GM12878 (cell line): ENCODE measurements at regions not wholly inside any gene's neighbourhood (a gene's known extent, or its start where the extent isn't known, plus 50 kb on each side); places are given as distances from the start of the nearest gene placed in this dataset.

Source experiments
- ATAC-seq: fragments of 200-7000 bp; cut with Tn5 transposase; 3 replicates; pipeline ENCODE4 v1.9.1; 2020; ENCODE audit warnings: mild to moderate bottlenecking, moderate library complexity
- BruUV-seq: library from RNA; stranded (reverse); fragments of 400-500 nt; replicated peaks from 2 replicates; lab custom pipeline; 2021; lab: Mats Ljungman, UMichigan
- CTCF ChIA-PET: fragments of 300-600 bp; sonication (Branson Sonifier 250); formaldehyde crosslinking; extraction: SDS; loops from one replicate; lab custom pipeline; 2021; ENCODE audit warnings: inconsistent platforms; lab: Yijun Ruan, JAX
- POLR2A ChIA-PET: fragments of 350-600 bp; formaldehyde crosslinking; extraction: SDS; loops from one replicate; lab custom pipeline; 2021; ENCODE audit warnings: inconsistent platforms; lab: Charles Lee
- RAD21 ChIA-PET: fragments of 300-600 bp; sonication (Branson Sonifier 250); formaldehyde crosslinking; loops from one replicate; lab custom pipeline; 2023; ENCODE audit warnings: antibody characterized with exemption; ENCODE audit not compliant: unreplicated experiment; lab: Charles Lee
- SMC1A ChIA-PET: fragments of 300-600 bp; sonication (Branson Sonifier 250); formaldehyde crosslinking; loops from one replicate; lab custom pipeline; 2023; ENCODE audit not compliant: unreplicated experiment, uncharacterized antibody; lab: Charles Lee
- DNase-seq: peaks from one replicate; pipeline ENCODE4 v3.0.0-alpha.2; 2011; ENCODE audit warnings: low read depth, low spot score
- FAIRE-seq: peaks from 3 replicates; lab custom pipeline; 2011; peaks lifted over from hg19 to GRCh38; lab: Jason Lieb, UNC
- H2AFZ ChIP-seq: 2 replicates; pipeline ENCODE4 v1.6.0; 2011; ENCODE audit warnings: low read depth, low read length, control low read depth; ENCODE audit not compliant: control insufficient read depth
- H3K27ac ChIP-seq: 2 replicates; pipeline ENCODE4 v1.5.1; 2011; ENCODE audit warnings: control low read depth; ENCODE audit not compliant: control insufficient read depth, insufficient read depth
- H3K27me3 ChIP-seq, 2 experiments: replicated peaks in 1 of 2; 2 replicates each; pipeline versions ENCODE4 v1.6.0 to v1.6.1; 2011; ENCODE audit warnings: low read length in 1 of 2; ENCODE audit not compliant: control insufficient read depth in 2 of 2, insufficient read depth in 2 of 2
- H3K36me3 ChIP-seq, 2 experiments: 2 replicates each; pipeline ENCODE4 v1.5.1; 2011; ENCODE audit warnings: low read length in 1 of 2; ENCODE audit not compliant: control insufficient read depth in 2 of 2, insufficient read depth in 2 of 2
- H3K4me1 ChIP-seq: 2 replicates; pipeline ENCODE4 v1.6.1; 2011; ENCODE audit warnings: mild to moderate bottlenecking, low read length, moderate library complexity, mixed read lengths; ENCODE audit not compliant: control insufficient read depth, insufficient read depth
- H3K4me2 ChIP-seq: 2 replicates; pipeline ENCODE4 v1.6.0; 2011; ENCODE audit warnings: control low read depth; ENCODE audit not compliant: control insufficient read depth, insufficient read depth
- H3K4me3 ChIP-seq: fragments of 200-600 bp; sonication (generic); 2 replicates; pipeline ENCODE4 v1.5.1; 2016
- H3K79me2 ChIP-seq: 2 replicates; pipeline ENCODE4 v1.6.0; 2011; ENCODE audit warnings: low read length; ENCODE audit not compliant: control insufficient read depth, insufficient read depth
- H3K9ac ChIP-seq: 2 replicates; pipeline ENCODE4 v1.8.0; 2011; ENCODE audit warnings: low read length, control low read depth, mixed read lengths; ENCODE audit not compliant: control insufficient read depth, insufficient read depth
- H3K9me3 ChIP-seq: replicated peaks from 3 replicates; pipeline ENCODE4 v1.5.1; 2011; ENCODE audit warnings: mild to moderate bottlenecking, low read length; ENCODE audit not compliant: control insufficient read depth, insufficient read depth
- H4K20me1 ChIP-seq: 2 replicates; pipeline ENCODE4 v1.6.0; 2011; ENCODE audit not compliant: control insufficient read depth, insufficient read depth
- BCL11A ChIP-seq: IDR thresholded peaks from 2 replicates; pipeline ENCODE4 v1.6.1; 2011; ENCODE audit warnings: low read depth, low read length
- JUND ChIP-seq: IDR thresholded peaks from 2 replicates; pipeline ENCODE4 v1.6.1; 2012; ENCODE audit warnings: low read depth, mild to moderate bottlenecking, low read length, improper control_type of control experiment, moderate library complexity
- MEF2B ChIP-seq: fragments of 450-650 bp; IDR thresholded peaks from 2 replicates; pipeline ENCODE4 v1.6.1; 2018; ENCODE audit warnings: mild to moderate bottlenecking, moderate library complexity; ENCODE audit not compliant: partially characterized antibody, poor library complexity, severe bottlenecking
- NR2C1 ChIP-seq: fragments of 450-650 bp; IDR thresholded peaks from 2 replicates; pipeline ENCODE4 v1.6.1; 2017; ENCODE audit warnings: antibody characterized with exemption, mild to moderate bottlenecking, moderate library complexity
- RFX5 ChIP-seq: IDR thresholded peaks from 2 replicates; pipeline ENCODE4 v1.6.1; 2011; ENCODE audit warnings: low read depth, low read length, improper control_type of control experiment
- SUZ12 ChIP-seq: fragments of 200-600 bp; sonication (generic); IDR thresholded peaks from one replicate; pipeline ENCODE4 v1.6.1; 2018; ENCODE audit warnings: antibody characterized with exemption, mild to moderate bottlenecking; ENCODE audit not compliant: unreplicated experiment
- TARDBP ChIP-seq: IDR thresholded peaks from 2 replicates; pipeline ENCODE4 v1.6.1; 2016; ENCODE audit warnings: borderline replicate concordance
- ZSCAN29 ChIP-seq: fragments of 450-650 bp; IDR thresholded peaks from 2 replicates; pipeline ENCODE4 v1.6.1; 2017; ENCODE audit warnings: mild to moderate bottlenecking, moderate library complexity
- WGBS: methylation state at CpG from one replicate; pipeline ENCODE4 v1.1.6; 2016; ENCODE audit warnings: low lambda C conversion rate; ENCODE audit not compliant: insufficient replicate concordance, insufficient coverage; ENCODE audit errors: missing lambda C conversion rate; 5-methylcytosine and 5-hydroxymethylcytosine counted together
- in situ Hi-C: fragments of 300-500 bp; cut with MboI; formaldehyde crosslinking; loops from 9 replicates; pipeline ENCODE4 v1.14.3; 2018; ENCODE audit warnings: mixed read lengths
- intact Hi-C: fragments of 100-400 bp; cut with micrococcal nuclease; formaldehyde crosslinking; loops from one replicate; pipeline ENCODE4 v1.14.2; 2022; ENCODE audit not compliant: unreplicated experiment
- TF ChIP-seq, protein P1 (sequence below): IDR thresholded peaks from 2 replicates; pipeline ENCODE4 v1.6.1; 2011; ENCODE audit warnings: mild to moderate bottlenecking, low read depth, low read length, moderate library complexity; ENCODE audit not compliant: insufficient replicate concordance

DNA sequence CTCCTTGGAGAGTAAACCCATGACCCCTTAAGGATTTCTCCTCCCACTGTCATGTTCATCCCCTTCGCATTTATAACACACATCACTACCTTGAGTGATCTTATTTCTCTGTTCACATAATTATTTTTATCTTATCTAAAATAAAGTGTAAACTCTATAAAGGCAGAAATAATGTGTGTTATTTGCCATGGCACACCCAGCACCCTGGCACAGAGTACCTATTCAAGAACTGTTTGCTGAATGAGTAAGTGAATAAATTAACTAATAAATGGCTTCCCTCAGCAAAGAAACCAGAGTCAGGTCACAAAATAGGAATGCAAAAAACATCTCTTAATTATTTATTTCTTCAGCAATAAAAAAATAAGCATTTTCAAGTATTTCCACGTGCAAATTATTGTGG is 330.3 kb upstream of the GHITM start:
- H2AFZ ChIP-seq: no peak overlapping the region
- no TSS peak for BruUV-seq
- 50% methylated on average over 2 of the region's 2 CpGs for WGBS
- DNase-seq (no peak), ATAC-seq (no peak), FAIRE-seq (no peak)
- TF ChIP-seq ZSCAN29 (no peak), NR2C1 (no peak), RFX5 (no peak), MEF2B (no peak), SUZ12 (no peak), BCL11A (no peak), JUND (no peak), TARDBP (no peak)
- TF ChIP-seq, protein P1, sequence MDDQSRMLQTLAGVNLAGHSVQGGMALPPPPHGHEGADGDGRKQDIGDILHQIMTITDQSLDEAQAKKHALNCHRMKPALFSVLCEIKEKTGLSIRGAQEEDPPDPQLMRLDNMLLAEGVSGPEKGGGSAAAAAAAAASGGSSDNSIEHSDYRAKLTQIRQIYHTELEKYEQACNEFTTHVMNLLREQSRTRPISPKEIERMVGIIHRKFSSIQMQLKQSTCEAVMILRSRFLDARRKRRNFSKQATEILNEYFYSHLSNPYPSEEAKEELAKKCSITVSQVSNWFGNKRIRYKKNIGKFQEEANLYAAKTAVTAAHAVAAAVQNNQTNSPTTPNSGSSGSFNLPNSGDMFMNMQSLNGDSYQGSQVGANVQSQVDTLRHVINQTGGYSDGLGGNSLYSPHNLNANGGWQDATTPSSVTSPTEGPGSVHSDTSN: no peak
- H3K27me3 ChIP-seq: no peaks in the 10 kb centered on the region
- H3K36me3 ChIP-seq: no peaks in the 10 kb centered on the region
- H3K27ac ChIP-seq: no peak overlapping the region
- CTCF ChIA-PET: no interaction called here
- in situ Hi-C loops: no loop called here
- intact Hi-C loops: no loop called here
- no peak overlapping the region for H3K4me3 ChIP-seq
- SMC1A ChIA-PET: no interaction called here
- H3K9me3 ChIP-seq: no peaks in the 10 kb centered on the region
- H3K9ac ChIP-seq: no peak overlapping the region
- no peaks in the 10 kb centered on the region for H3K4me1 ChIP-seq
- RAD21 ChIA-PET: no interaction called here
- POLR2A ChIA-PET: no interaction called here
- H3K79me2 ChIP-seq: no peaks in the 10 kb centered on the region
- no peak overlapping the region for H3K4me2 ChIP-seq
- H4K20me1 ChIP-seq: no peaks in the 10 kb centered on the region
